Globus pallidus (tissue), 1 donor: ENCODE measurements at regions not wholly inside any gene's neighbourhood (a gene's known extent, or its start where the extent isn't known, plus 50 kb on each side); places are given as distances from the start of the nearest gene placed in this dataset.

Source experiments
- DNase-seq: peaks from one replicate; pipeline ENCODE4 v3.0.0-alpha.2; 2015; ENCODE audit warnings: low spot score

- DNase-seq, result no peak
These were observed 535.9 kb upstream of the ATXN8OS start for GRCh38 chr13:69571606-69572323.

- no peak for DNase-seq
These were observed 540.1 kb upstream of the ATXN8OS start for GRCh38 chr13:69567514-69567913.

- no peak for DNase-seq
These were observed 541.4 kb upstream of the ATXN8OS start for GRCh38 chr13:69566104-69566716.

GRCh38 chr13:69565334-69565733, 542.3 kb upstream of the ATXN8OS start:
- no peak for DNase-seq

GRCh38 chr13:69556540-69557196, 551.0 kb upstream of the ATXN8OS start:
- DNase-seq, result no peak

- no peak for DNase-seq
These were observed 553.6 kb upstream of the ATXN8OS start for GRCh38 chr13:69553976-69554375.

GRCh38 chr13:69551193-69551592, 556.4 kb upstream of the ATXN8OS start:
- no peak for DNase-seq

- no peak for DNase-seq
These were observed 559.8 kb upstream of the ATXN8OS start for GRCh38 chr13:69547780-69548179.

- no peak for DNase-seq
These were observed 562.1 kb upstream of the ATXN8OS start for GRCh38 chr13:69545551-69545950.

- no peak for DNase-seq
These were observed 583.0 kb upstream of the ATXN8OS start for GRCh38 chr13:69524459-69525150.

- DNase-seq, result no peak
These were observed 610.6 kb upstream of the ATXN8OS start for GRCh38 chr13:69496981-69497380.

GRCh38 chr13:69495096-69495495, 612.5 kb upstream of the ATXN8OS start:
- no peak for DNase-seq

- no peak for DNase-seq
These were observed 620.0 kb upstream of the ATXN8OS start for GRCh38 chr13:69487576-69487975.

- DNase-seq, result no peak
These were observed 621.5 kb upstream of the ATXN8OS start for GRCh38 chr13:69485991-69486592.

GRCh38 chr13:69477451-69477850, 630.2 kb upstream of the ATXN8OS start:
- DNase-seq, result no peak

- no peak for DNase-seq
These were observed 633.5 kb upstream of the ATXN8OS start for GRCh38 chr13:69474011-69474685.

- DNase-seq, result no peak
These were observed 639.0 kb upstream of the ATXN8OS start for GRCh38 chr13:69468624-69469023.

- no peak for DNase-seq
These were observed 646.2 kb upstream of the ATXN8OS start for GRCh38 chr13:69461397-69461796.

GRCh38 chr13:69459346-69459745, 648.3 kb upstream of the ATXN8OS start:
- DNase-seq, result no peak

- DNase-seq, result no peak
These were observed 649.6 kb upstream of the ATXN8OS start for GRCh38 chr13:69458013-69458412.

- no peak for DNase-seq
These were observed 657.4 kb upstream of the ATXN8OS start for GRCh38 chr13:69450245-69450644.

- DNase-seq, result no peak
These were observed 682.4 kb upstream of the ATXN8OS start for GRCh38 chr13:69425235-69425634.
